ENCODE measurements at regions not wholly inside any gene's neighbourhood (a gene's known extent, or its start where the extent isn't known, plus 50 kb on each side); places are given as distances from the start of the nearest gene placed in this dataset.

GRCh38 chr15:101590785-101591184 lies 61.4 kb downstream of the TM2D3 start:
- Mint-ChIP-seq H3K27me3 (peaks cover 49 to 55% of the 10 kb centered on the region in 2 donors), H3K36me3 (ENCODE audit: insufficient read depth) (peaks cover 4% of the 10 kb centered on the region), H3K4me3 (no peak overlapping the region), H3K4me1 (ENCODE audit: low read depth in 2 of 2) (no peaks in the 10 kb centered on the region), H3K27ac (no peak overlapping the region), H3K9me3 (peaks cover 0 to 4% of the 10 kb centered on the region in 2 donors)
- DNase-seq (no peak), ATAC-seq (replicated peaks) (no peak)

GRCh38 chr15:101583284-101583683 lies 68.9 kb downstream of the TM2D3 start:
- ATAC-seq (replicated peaks), result no peak
- peaks cover 55 to 82% of the 10 kb centered on the region in 2 donors for H3K27me3 Mint-ChIP-seq
- H3K27ac Mint-ChIP-seq, result no peak overlapping the region
- no peaks in the 10 kb centered on the region for H3K36me3 Mint-ChIP-seq (ENCODE audit: insufficient read depth)
- no peak overlapping the region for H3K4me3 Mint-ChIP-seq
- H3K9me3 Mint-ChIP-seq, result no peaks in the 10 kb centered on the region
- DNase-seq, result no peak
- no peaks in the 10 kb centered on the region for H3K4me1 Mint-ChIP-seq (ENCODE audit: low read depth in 2 of 2)

DNA sequence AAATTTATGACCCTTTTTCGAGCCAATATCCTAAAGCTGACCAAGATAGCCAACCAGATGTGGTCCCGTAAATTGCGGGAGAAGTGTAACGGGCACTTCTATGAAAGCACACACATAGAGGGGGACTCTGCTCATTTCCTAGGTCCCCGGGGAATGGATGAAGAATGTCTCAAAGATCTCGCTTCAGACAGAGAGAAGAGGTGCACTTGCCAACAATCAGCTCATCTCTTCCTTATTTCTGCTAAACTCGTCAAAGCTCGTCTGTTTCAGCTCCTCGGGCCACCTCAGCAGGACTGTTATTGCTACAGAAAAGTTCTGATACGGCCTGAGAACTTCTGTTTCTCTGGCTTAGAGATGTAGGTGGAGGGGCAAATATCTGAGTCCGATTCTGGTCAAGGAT lies 71.8 kb downstream of the TM2D3 start:
- no peaks in the 10 kb centered on the region for H3K36me3 Mint-ChIP-seq (ENCODE audit: insufficient read depth)
- H3K27ac Mint-ChIP-seq, result no peak overlapping the region
- no peaks in the 10 kb centered on the region for H3K9me3 Mint-ChIP-seq
- peaks cover 51 to 83% of the 10 kb centered on the region in 2 donors for H3K27me3 Mint-ChIP-seq
- no peak for DNase-seq
- H3K4me3 Mint-ChIP-seq, result no peak overlapping the region
- no peaks in the 10 kb centered on the region for H3K4me1 Mint-ChIP-seq (ENCODE audit: low read depth in 2 of 2)
- no peak for ATAC-seq (replicated peaks)

- no peak overlapping the region for H3K4me3 Mint-ChIP-seq
- DNase-seq, result no peak
These were observed 72.5 kb downstream of the TM2D3 start for GRCh38 chr15:101579631-101580163.

GRCh38 chr15:101578443-101578894 lies 73.7 kb downstream of the TM2D3 start:
- Mint-ChIP-seq H3K4me1 (ENCODE audit: low read depth in 2 of 2) (no peaks in the 10 kb centered on the region), H3K9me3 (no peaks in the 10 kb centered on the region), H3K36me3 (ENCODE audit: insufficient read depth) (no peaks in the 10 kb centered on the region), H3K4me3 (no peak overlapping the region), H3K27ac (no peak overlapping the region), H3K27me3 (peaks cover 59 to 81% of the 10 kb centered on the region in 2 donors)
- no peak for DNase-seq
- no peak for ATAC-seq (replicated peaks)

More at GRCh38 chr15:101579631-101580163, 72.5 kb downstream of the TM2D3 start:
- Mint-ChIP-seq H3K27me3 (peaks cover 57 to 87% of the 10 kb centered on the region in 2 donors), H3K36me3 (ENCODE audit: insufficient read depth) (no peaks in the 10 kb centered on the region), H3K9me3 (no peaks in the 10 kb centered on the region), H3K4me1 (ENCODE audit: low read depth in 2 of 2) (no peaks in the 10 kb centered on the region), H3K27ac (no peak overlapping the region)
- no peak for ATAC-seq (replicated peaks)

DNA sequence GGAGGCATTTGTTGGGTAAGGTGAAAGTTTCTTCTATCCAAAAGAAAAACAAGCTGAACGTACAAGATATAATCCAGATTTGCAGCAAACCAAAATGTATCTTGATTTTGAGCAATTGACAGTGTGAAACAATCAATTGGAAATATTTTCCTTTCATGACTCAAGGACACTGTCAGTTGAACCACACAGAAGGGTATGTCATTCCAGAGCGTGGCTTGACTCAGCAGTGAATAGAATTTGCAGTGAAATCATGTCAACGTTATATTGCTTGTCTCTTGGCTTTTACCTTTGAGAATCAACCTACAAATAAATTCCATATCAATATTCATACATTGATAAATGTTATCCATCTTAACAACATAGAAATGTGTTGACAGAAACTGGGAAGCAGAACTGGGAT lies 78.2 kb downstream of the TM2D3 start:
- ATAC-seq (replicated peaks) (no peak), DNase-seq (no peak)
- peaks cover 39 to 56% of the 10 kb centered on the region in 2 donors for H3K27me3 Mint-ChIP-seq
- H3K4me1 Mint-ChIP-seq (ENCODE audit: low read depth in 2 of 2), result no peaks in the 10 kb centered on the region
- H3K36me3 Mint-ChIP-seq (ENCODE audit: insufficient read depth), result no peaks in the 10 kb centered on the region
- no peaks in the 10 kb centered on the region for H3K9me3 Mint-ChIP-seq
- H3K27ac Mint-ChIP-seq, result no peak overlapping the region
- H3K4me3 Mint-ChIP-seq, result no peak overlapping the region

- no peak overlapping the region for H3K27ac Mint-ChIP-seq
- H3K4me3 Mint-ChIP-seq, result no peak overlapping the region
- no peaks in the 10 kb centered on the region for H3K9me3 Mint-ChIP-seq
- DNase-seq (no peak), ATAC-seq (replicated peaks) (no peak)
- peaks cover 37 to 57% of the 10 kb centered on the region in 2 donors for H3K27me3 Mint-ChIP-seq
- H3K4me1 Mint-ChIP-seq (ENCODE audit: low read depth in 2 of 2), result no peaks in the 10 kb centered on the region
- no peaks in the 10 kb centered on the region for H3K36me3 Mint-ChIP-seq (ENCODE audit: insufficient read depth)
These were observed 80.7 kb upstream of the PCSK6 start for GRCh38 chr15:101570241-101570640.

DNA sequence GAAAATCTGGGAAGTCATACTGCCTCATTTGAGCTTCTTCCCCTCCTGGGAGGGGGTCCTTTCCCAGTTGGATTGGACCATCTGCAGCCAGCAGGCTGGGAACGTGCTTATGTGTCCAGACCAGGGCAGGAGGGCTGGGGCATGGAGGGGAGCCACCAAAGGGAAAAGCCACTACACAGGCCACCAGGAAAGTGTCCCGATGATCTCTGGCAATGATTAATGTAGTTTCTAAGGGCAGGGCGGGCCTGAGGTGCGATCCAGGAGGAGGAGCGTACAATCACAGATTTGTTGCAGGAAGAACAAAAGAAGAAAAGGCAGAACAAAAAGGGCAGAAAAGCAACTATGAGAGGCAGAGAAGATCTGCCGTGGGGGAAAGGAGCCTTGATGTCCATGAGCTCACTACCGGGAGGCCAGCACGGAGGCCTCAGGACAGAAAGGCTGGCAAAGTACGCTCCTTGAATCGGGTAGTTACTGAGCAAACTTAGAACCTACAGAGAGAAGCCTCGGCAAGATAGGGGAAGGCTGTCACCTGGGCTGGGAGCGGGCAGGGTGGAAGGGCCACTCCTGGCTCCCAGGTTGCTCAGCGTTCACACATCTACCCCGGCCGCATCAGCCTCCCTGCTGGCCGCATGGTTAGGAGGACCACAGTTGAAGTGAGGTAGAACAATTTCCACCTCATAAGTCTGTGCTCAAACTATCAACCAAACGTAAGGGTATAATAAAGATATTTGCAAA lies 79.5 kb upstream of the PCSK6 start:
- Mint-ChIP-seq H3K9me3 (no peaks in the 10 kb centered on the region), H3K36me3 (ENCODE audit: insufficient read depth) (no peaks in the 10 kb centered on the region), H3K4me3 (no peak overlapping the region), H3K27me3 (peaks cover 33 to 65% of the 10 kb centered on the region in 2 donors), H3K27ac (no peak overlapping the region), H3K4me1 (ENCODE audit: low read depth in 2 of 2) (no peaks in the 10 kb centered on the region)
- DNase-seq, result no peak
- ATAC-seq (replicated peaks), result no peak

- Mint-ChIP-seq H3K27ac (no peak overlapping the region), H3K4me3 (no peak overlapping the region), H3K36me3 (ENCODE audit: insufficient read depth) (no peaks in the 10 kb centered on the region), H3K27me3 (peaks cover 30 to 64% of the 10 kb centered on the region in 2 donors), H3K4me1 (ENCODE audit: low read depth in 2 of 2) (no peaks in the 10 kb centered on the region), H3K9me3 (no peaks in the 10 kb centered on the region)
- ATAC-seq (replicated peaks) (no peak), DNase-seq (no peak)
These were observed 78.8 kb upstream of the PCSK6 start for GRCh38 chr15:101568309-101568708.

DNA sequence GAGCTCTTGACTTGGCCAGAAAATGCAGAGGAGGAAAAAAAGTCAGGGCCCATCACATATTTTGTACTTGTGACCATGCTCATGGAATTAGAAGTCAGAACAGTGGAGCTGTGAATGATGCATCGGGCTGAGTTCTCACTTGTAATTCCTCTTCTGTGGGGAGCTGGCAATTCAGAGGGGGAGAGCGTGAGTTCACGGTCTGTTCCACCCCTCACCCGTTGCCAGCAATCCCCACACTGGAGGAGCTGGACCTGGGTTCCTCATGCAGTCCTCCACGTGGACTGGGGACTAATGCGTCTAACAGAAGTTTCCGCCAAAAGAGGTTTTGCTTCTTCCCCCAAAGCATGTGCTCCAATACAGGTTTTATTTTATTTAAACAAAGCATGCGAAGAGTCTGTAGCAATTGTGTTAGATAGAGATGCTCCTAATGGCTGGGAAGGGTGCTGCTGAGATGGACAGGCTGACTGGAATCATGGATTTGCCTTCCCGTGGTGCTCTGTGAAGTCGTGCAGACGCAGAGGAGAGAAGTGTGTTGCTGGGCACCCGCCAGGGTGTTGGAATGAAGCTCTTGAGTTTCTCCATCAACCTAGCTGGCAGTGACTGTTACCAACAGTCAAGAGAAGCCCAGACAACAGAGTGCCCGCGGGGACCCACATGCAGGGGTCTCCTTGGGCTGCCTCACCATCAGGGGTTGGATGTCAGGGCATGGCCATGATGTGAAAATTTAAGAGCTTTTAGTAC lies 77.4 kb upstream of the PCSK6 start:
- ATAC-seq (replicated peaks) (no peak), DNase-seq (no peak)
- no peaks in the 10 kb centered on the region for H3K9me3 Mint-ChIP-seq
- no peak overlapping the region for H3K27ac Mint-ChIP-seq
- H3K27me3 Mint-ChIP-seq, result peaks cover 24 to 69% of the 10 kb centered on the region in 2 donors
- no peaks in the 10 kb centered on the region for H3K4me1 Mint-ChIP-seq (ENCODE audit: low read depth in 2 of 2)
- no peaks in the 10 kb centered on the region for H3K36me3 Mint-ChIP-seq (ENCODE audit: insufficient read depth)
- H3K4me3 Mint-ChIP-seq, result no peak overlapping the region

- ATAC-seq (replicated peaks) (no peak), DNase-seq (no peak)
- Mint-ChIP-seq H3K9me3 (no peaks in the 10 kb centered on the region), H3K27ac (no peak overlapping the region), H3K4me1 (ENCODE audit: low read depth in 2 of 2) (no peaks in the 10 kb centered on the region), H3K36me3 (ENCODE audit: insufficient read depth) (no peaks in the 10 kb centered on the region), H3K27me3 (peaks cover 24 to 83% of the 10 kb centered on the region in 2 donors), H3K4me3 (no peak overlapping the region)
These were observed 75.9 kb upstream of the PCSK6 start for GRCh38 chr15:101565377-101565776.

DNA sequence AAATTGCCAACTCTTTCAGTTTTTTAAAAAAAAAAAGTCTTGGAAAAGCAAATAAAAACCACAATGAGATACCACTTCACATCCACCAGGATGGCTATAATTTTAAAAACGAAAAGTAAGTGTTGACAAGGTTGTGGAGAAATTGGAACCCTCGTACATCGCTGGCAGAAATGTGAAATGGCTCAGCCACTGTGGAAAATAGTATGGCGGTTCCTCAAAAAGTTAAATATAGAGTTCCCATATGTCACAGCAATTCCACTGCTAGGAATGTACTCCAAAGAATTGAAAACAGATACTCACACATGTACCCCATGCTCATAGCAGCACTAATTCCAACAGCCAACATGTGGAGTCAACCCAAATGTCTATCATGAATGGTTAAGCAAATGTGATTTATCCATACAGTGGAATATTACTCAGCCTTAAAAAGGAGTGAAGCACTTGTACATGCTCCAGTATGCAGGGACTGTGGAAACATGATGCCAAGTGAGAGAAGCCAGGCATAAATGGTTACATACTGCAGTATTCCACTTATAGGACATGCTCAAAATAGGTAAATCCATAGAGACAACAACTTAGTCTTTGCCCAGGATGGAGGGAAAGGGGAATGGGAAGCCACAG lies 73.8 kb upstream of the PCSK6 start:
- H3K27me3 Mint-ChIP-seq, result peaks cover 31 to 91% of the 10 kb centered on the region in 2 donors
- H3K4me3 Mint-ChIP-seq, result no peak overlapping the region
- no peak overlapping the region for H3K27ac Mint-ChIP-seq

DNA sequence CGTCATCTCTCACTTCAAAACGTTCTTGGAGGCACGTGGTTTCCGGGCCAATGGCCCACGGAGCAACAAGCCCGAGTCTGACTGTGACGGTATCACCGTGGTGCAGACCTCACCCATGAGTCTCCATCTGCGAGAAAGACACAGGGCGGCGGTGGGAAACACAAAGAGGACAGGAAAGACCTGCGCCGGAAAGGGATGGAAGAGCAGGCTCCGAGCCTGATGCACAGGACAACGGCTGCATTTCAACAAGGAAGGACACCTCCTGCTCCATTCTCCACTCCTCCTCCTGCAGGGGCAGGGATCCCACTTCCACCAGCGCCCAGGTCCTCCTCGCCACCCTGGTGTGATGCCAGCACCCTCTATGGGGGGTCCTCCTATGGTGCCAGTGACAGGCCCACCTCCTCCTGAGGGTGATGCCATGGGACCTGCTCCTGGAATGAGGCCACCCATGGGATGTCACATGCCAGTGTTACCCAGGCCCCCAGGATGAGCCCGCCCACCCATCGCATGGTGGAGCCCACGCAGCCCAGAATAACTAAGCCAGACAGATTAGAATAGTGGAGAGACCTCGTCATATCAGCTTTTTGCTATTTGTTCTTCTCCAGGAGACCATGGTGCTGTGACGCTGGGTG lies 73.0 kb upstream of the PCSK6 start:
- no peak for ATAC-seq (replicated peaks)
- no peaks in the 10 kb centered on the region for H3K9me3 Mint-ChIP-seq
- peaks cover 33 to 87% of the 10 kb centered on the region in 2 donors for H3K27me3 Mint-ChIP-seq
- no peak overlapping the region for H3K4me3 Mint-ChIP-seq
- no peak overlapping the region for H3K27ac Mint-ChIP-seq
- peaks cover 0 to 4% of the 10 kb centered on the region in 2 donors for H3K4me1 Mint-ChIP-seq (ENCODE audit: low read depth in 2 of 2)
- H3K36me3 Mint-ChIP-seq (ENCODE audit: insufficient read depth), result no peaks in the 10 kb centered on the region
- no peak for DNase-seq

More for the DNA sequence above, 73.8 kb upstream of the PCSK6 start:
- no peak for ATAC-seq (replicated peaks)
- no peaks in the 10 kb centered on the region for H3K36me3 Mint-ChIP-seq (ENCODE audit: insufficient read depth)
- DNase-seq, result no peak
- H3K9me3 Mint-ChIP-seq, result no peaks in the 10 kb centered on the region
- H3K4me1 Mint-ChIP-seq (ENCODE audit: low read depth in 2 of 2), result peaks cover 0 to 4% of the 10 kb centered on the region in 2 donors
